D721Med (cell line): ENCODE measurements at regions not wholly inside any gene's neighbourhood (a gene's known extent, or its start where the extent isn't known, plus 50 kb on each side); places are given as distances from the start of the nearest gene placed in this dataset.

Experiments used
- DNase-seq: peaks from one replicate; pipeline ENCODE4 v3.0.0; 2011; ENCODE audit warnings: low spot score; ENCODE audit not compliant: insufficient read length
- FAIRE-seq: peaks from 2 replicates; lab custom pipeline; 2011; peaks lifted over from hg19 to GRCh38; lab: Jason Lieb, UNC
- TF ChIP-seq, protein P1 (sequence below): IDR thresholded peaks from 2 replicates; pipeline ENCODE4 v1.5.1; 2012; ENCODE audit warnings: mild to moderate bottlenecking, control low read depth; ENCODE audit not compliant: insufficient read depth; ENCODE audit errors: missing control alignments

- TF ChIP-seq, protein P1, sequence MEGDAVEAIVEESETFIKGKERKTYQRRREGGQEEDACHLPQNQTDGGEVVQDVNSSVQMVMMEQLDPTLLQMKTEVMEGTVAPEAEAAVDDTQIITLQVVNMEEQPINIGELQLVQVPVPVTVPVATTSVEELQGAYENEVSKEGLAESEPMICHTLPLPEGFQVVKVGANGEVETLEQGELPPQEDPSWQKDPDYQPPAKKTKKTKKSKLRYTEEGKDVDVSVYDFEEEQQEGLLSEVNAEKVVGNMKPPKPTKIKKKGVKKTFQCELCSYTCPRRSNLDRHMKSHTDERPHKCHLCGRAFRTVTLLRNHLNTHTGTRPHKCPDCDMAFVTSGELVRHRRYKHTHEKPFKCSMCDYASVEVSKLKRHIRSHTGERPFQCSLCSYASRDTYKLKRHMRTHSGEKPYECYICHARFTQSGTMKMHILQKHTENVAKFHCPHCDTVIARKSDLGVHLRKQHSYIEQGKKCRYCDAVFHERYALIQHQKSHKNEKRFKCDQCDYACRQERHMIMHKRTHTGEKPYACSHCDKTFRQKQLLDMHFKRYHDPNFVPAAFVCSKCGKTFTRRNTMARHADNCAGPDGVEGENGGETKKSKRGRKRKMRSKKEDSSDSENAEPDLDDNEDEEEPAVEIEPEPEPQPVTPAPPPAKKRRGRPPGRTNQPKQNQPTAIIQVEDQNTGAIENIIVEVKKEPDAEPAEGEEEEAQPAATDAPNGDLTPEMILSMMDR = peak; percentile 2
- FAIRE-seq = no peak
These were observed 220.6 kb upstream of the HMGA2 start for GRCh38 chr12:65603438-65604351.

DNA sequence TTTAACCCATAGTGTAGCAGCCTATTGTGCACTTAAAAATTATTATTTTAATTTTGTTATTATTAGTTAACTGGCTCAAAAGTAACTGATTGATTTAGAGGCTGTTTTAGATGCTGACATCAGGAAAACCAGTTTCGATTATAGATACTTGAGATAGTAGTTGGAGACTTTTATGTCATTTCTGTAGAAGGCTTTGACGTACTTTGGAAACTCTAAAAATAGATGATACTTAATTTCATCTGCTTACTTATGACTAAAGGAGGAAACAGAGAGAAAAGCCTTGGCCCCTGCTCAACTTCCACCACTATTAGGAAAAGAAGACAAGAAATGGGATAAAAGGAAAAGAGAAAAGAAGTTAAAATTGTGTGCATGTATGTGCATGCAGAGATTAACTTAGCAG lies 219.3 kb upstream of the HMGA2 start:
- TF ChIP-seq, protein P1 = no peak
- FAIRE-seq = no peak
- DNase-seq = no peak

More at GRCh38 chr12:65603438-65604351, 220.6 kb upstream of the HMGA2 start:
- no peak for DNase-seq

DNA sequence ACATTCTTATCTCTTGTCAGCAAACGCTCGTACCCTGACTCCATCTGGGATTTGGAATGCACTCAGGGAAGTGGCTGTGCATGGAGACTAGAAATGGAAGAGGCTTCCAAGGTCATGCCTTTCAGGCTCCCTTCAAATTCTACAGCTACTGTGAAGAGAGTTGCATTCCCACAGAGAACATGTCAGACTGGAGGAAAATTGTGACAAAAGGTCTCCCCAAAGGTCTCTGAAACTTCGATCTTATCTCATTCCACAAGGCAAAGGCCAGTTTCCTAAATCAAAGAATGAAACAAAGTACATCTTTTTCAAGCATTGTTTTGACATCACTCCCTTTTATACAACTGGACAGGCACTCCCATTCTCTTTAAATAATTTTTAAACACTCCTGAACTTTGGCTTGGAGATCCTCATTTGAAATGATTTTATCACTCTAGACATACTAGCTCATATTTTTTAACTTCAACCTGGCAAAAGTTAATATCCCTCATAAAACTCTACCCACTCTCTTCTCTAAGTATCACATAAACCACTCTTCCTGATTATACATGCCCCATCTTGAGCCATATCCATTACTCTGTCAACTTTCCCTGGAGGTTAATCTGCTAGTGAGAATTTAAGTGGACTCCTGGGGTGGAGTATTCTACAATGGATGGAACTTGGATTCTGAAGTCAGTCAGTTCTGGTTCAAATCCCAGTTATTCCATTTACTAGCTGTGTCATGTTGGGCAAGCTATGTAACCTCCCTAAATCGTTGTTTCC lies 218.1 kb upstream of the HMGA2 start:
- no peak for DNase-seq
- no peak for FAIRE-seq
- TF ChIP-seq, protein P1 = no peak

DNA sequence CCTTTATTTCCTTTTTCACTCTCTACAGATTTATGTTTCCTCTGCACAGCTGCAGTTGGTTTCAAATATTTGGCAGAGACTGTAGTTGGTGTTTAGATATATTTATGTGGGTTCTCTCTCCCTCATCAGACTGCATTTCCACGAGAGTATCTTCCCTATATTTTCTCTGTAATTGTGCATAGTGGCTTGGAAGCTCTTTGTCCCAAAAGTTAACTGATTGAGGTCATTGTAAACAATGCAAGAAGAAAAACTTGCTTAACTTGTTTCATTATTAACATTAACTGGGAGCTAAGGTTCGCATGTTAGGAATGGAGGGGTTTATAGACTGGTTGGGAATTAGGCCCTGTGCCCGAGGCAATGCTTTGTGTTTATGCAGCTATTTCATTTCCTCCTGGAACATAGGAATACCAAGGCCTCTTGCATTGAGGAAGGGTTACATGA lies 216.9 kb upstream of the HMGA2 start:
- TF ChIP-seq, protein P1 = no peak
- no peak for FAIRE-seq
- no peak for DNase-seq

- DNase-seq (no peak), FAIRE-seq (no peak)
- TF ChIP-seq, protein P1 = no peak
These were observed 215.9 kb upstream of the HMGA2 start for GRCh38 chr12:65608319-65608916.

DNA sequence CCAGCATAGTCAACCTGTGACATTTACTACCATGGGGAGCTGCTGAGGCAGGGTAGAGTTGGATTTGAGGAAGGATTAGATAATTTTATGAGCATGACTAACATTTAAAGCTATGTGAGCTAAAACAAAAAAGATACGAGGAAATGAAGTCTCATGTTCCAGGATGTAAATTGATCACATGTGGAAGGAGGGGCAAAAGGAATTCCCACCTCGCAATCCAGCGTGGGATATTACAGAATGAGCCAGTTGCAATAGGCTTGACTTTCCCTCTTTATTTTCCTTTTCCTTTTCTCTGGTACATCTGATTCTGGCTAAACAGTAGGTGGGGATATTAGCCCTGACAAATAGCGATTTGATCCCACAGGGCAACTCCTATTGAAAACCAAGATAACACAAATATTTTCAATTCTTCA lies 214.9 kb upstream of the HMGA2 start:
- TF ChIP-seq, protein P1 = no peak
- FAIRE-seq (no peak), DNase-seq (no peak)
